Thyroid gland (tissue), 4 donors: ENCODE measurements at regions not wholly inside any gene's neighbourhood (a gene's known extent, or its start where the extent isn't known, plus 50 kb on each side); places are given as distances from the start of the nearest gene placed in this dataset.

Experiments used
- CTCF ChIP-seq, 6 experiments: fragments of 200-600 bp in 3 of 6; fragments of 450-650 bp in 3 of 6; sonication (generic) in 3 of 6; IDR thresholded peaks; one replicate each; pipeline ENCODE4 v1.5.1; 2016 to 2019; ENCODE audit warnings: antibody characterized with exemption in 6 of 6, mild to moderate bottlenecking in 2 of 6, inconsistent platforms in 1 of 6, moderate library complexity in 1 of 6
- POLR2A ChIP-seq, 2 donors: fragments of 450-650 bp; IDR thresholded peaks; one replicate each; pipeline ENCODE4 v1.6.1; 2017; ENCODE audit warnings: antibody characterized with exemption in 2 of 2, mild to moderate bottlenecking in 2 of 2, moderate library complexity in 1 of 2

DNA sequence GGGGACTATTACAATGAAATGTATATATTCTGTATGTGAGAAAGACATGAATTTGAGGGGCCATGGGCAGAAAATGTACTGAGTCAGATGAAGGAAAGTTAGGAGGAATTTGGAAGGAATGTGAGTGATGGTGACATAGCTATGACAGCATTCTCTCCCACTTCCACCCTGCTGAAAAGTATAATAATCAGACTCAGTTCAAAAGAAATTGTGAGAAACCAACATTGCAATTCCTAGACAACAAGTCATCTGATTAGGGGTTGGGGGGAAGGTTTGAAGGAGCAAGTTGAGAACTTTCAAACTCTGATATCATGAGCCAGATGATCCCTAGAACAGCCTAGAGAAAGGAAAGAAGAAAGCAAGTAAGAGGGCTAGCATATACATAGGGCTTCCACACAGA is 370.6 kb downstream of the DMRTA1 start:
- TF ChIP-seq CTCF (IDR thresholded peaks at IDR 0.05) (no peak), POLR2A (IDR thresholded peaks at IDR 0.05) (no peak)
